ENCODE measurements at regions not wholly inside any gene's neighbourhood (a gene's known extent, or its start where the extent isn't known, plus 50 kb on each side); places are given as distances from the start of the nearest gene placed in this dataset.

GRCh38 chr6:23340271-23340670, 770.9 kb downstream of the HDGFL1 start:
- TF ChIP-seq CTCF (conservative IDR thresholded peaks at IDR 0.05) (no peak), EZH2 (IDR thresholded peaks at IDR 0.05; ENCODE audit: low read depth) (no peak)
